CD8-positive, alpha-beta memory T cell (primary cell): ENCODE measurements at regions not wholly inside any gene's neighbourhood (a gene's known extent, or its start where the extent isn't known, plus 50 kb on each side); places are given as distances from the start of the nearest gene placed in this dataset.
"Not testable (repeated sequence)": the region's sequence is repeated elsewhere in the genome, so short reads cannot be mapped to it uniquely, and the experiment has no call there.

ENCODE experiments used
- CTCF ChIA-PET: fragments of 350-600 bp; sonication (Branson Sonifier 250); formaldehyde crosslinking; loops from one replicate; lab custom pipeline; 2021; ENCODE audit warnings: antibody characterized with exemption; lab: Charles Lee
- POLR2A ChIA-PET: fragments of 350-600 bp; sonication (Branson Sonifier 250); formaldehyde crosslinking; loops from one replicate; lab custom pipeline; 2021; ENCODE audit warnings: antibody characterized with exemption; lab: Charles Lee
- DNase-seq, 5 donors: peaks; one replicate each; pipeline versions ENCODE4 v3.0.0 to v3.0.0-alpha.2; 2020 to 2022; ENCODE audit warnings: mixed read lengths in 1 of 5
- H3K27ac ChIP-seq: one replicate; pipeline ENCODE4 v1.7.0; 2013; ENCODE audit warnings: low read depth, mild to moderate bottlenecking, low read length, moderate library complexity
- H3K27me3 ChIP-seq: 2 replicates; pipeline ENCODE4 v1.7.0; 2013; ENCODE audit warnings: low read length, mild to moderate bottlenecking; ENCODE audit not compliant: insufficient read depth, poor library complexity, severe bottlenecking
- H3K36me3 ChIP-seq: 2 replicates; pipeline ENCODE4 v1.7.0; 2013; ENCODE audit warnings: mild to moderate bottlenecking, low read length, moderate library complexity; ENCODE audit not compliant: insufficient read depth
- H3K4me1 ChIP-seq: 2 replicates; pipeline ENCODE4 v1.7.0; 2013; ENCODE audit warnings: mild to moderate bottlenecking, low read length, moderate library complexity; ENCODE audit not compliant: insufficient read depth
- H3K4me3 ChIP-seq: 2 replicates; pipeline ENCODE4 v1.7.0; 2013; ENCODE audit warnings: mild to moderate bottlenecking, low read length
- H3K9me3 ChIP-seq: 2 replicates; pipeline ENCODE4 v1.7.0; 2013; ENCODE audit warnings: mild to moderate bottlenecking, low read length
- H3K27ac Mint-ChIP-seq, 8 donors: one replicate each; pipeline ENCODE4 v1.8.0; 2020 to 2021; ENCODE audit warnings: mixed read lengths in 8 of 8, mild to moderate bottlenecking in 6 of 8, inconsistent platforms in 3 of 8, moderate library complexity in 3 of 8
- H3K27me3 Mint-ChIP-seq, 2 donors: one replicate each; pipeline ENCODE4 v1.8.0; 2020 to 2021; ENCODE audit warnings: mixed read lengths in 2 of 2, mild to moderate bottlenecking in 1 of 2, moderate library complexity in 1 of 2
- H3K36me3 Mint-ChIP-seq, 3 donors: one replicate each; pipeline ENCODE4 v1.8.0; 2020 to 2021; ENCODE audit warnings: mixed read lengths in 3 of 3, inconsistent platforms in 1 of 3, mild to moderate bottlenecking in 1 of 3
- H3K4me1 Mint-ChIP-seq, 3 donors: one replicate each; pipeline ENCODE4 v1.8.0; 2020 to 2021; ENCODE audit warnings: mixed read lengths in 3 of 3, inconsistent platforms in 1 of 3, mild to moderate bottlenecking in 1 of 3
- H3K4me3 Mint-ChIP-seq, 7 donors: one replicate each; pipeline ENCODE4 v1.8.0; 2020 to 2021; ENCODE audit warnings: mixed read lengths in 7 of 7, mild to moderate bottlenecking in 6 of 7, moderate library complexity in 4 of 7, inconsistent platforms in 2 of 7
- H3K9me3 Mint-ChIP-seq, 5 donors: one replicate each; pipeline ENCODE4 v1.8.0; 2020 to 2022; ENCODE audit warnings: mixed read lengths in 5 of 5, mild to moderate bottlenecking in 3 of 5, moderate library complexity in 2 of 5, inconsistent platforms in 1 of 5

- Mint-ChIP-seq H3K4me3 (no peak overlapping the region), H3K9me3 (peaks cover 3 to 12% (median 10%) of the 10 kb centered on the region in 5 donors), H3K4me1 (no peaks in the 10 kb centered on the region), H3K27ac (no peak overlapping the region), H3K36me3 (no peaks in the 10 kb centered on the region), H3K27me3 (no peaks in the 10 kb centered on the region)
- Histone ChIP-seq H3K4me1 (no peaks in the 10 kb centered on the region), H3K27me3 (no peaks in the 10 kb centered on the region), H3K9me3 (no peaks in the 10 kb centered on the region), H3K4me3 (no peak overlapping the region), H3K27ac (no peak overlapping the region), H3K36me3 (no peaks in the 10 kb centered on the region)
- POLR2A ChIA-PET = no interaction called here
- no peak for DNase-seq
- CTCF ChIA-PET = no interaction called here
Measured at GRCh38 chr7:124106575-124106974, 73.7 kb upstream of the TMEM229A start.

GRCh38 chr7:124101173-124101768 lies 68.4 kb upstream of the TMEM229A start:
- no peak for DNase-seq
- Mint-ChIP-seq H3K4me1 (no peaks in the 10 kb centered on the region), H3K9me3 (peaks cover 8 to 12% (median 10%) of the 10 kb centered on the region in 5 donors), H3K4me3 (no peak overlapping the region), H3K36me3 (no peaks in the 10 kb centered on the region), H3K27ac (no peak overlapping the region), H3K27me3 (no peaks in the 10 kb centered on the region)
- no peaks in the 10 kb centered on the region for H3K9me3 ChIP-seq
- no peak overlapping the region for H3K4me3 ChIP-seq
- H3K4me1 ChIP-seq = no peaks in the 10 kb centered on the region
- no peak overlapping the region for H3K27ac ChIP-seq
- POLR2A ChIA-PET = no interaction called here
- CTCF ChIA-PET = no interaction called here
- no peaks in the 10 kb centered on the region for H3K36me3 ChIP-seq
- H3K27me3 ChIP-seq = no peaks in the 10 kb centered on the region

DNA sequence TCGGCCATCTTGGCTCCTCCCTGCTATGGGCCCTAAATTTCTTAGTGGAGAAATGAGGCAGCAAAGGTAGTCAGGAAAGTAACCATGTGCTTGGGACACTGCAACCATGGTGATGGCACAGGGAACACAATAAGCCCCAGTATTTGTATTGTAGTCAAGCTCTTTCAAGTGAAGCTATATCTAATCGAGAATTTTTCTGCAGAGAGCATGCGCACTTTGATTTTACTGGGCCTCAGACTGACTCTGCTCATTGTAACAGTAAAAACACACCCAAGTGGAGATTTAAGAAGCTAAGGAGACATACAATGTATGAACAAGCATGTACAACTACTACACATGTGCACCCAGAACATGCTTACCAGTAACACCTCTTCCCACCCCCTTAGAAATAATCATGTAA lies 67.3 kb upstream of the TMEM229A start:
- Mint-ChIP-seq H3K36me3 (no peaks in the 10 kb centered on the region), H3K9me3 (peaks cover 8 to 12% (median 10%) of the 10 kb centered on the region in 5 donors), H3K4me3 (no peak overlapping the region), H3K27ac (no peak overlapping the region), H3K4me1 (no peaks in the 10 kb centered on the region), H3K27me3 (no peaks in the 10 kb centered on the region)
- Histone ChIP-seq H3K27me3 (no peaks in the 10 kb centered on the region), H3K9me3 (no peaks in the 10 kb centered on the region), H3K4me1 (no peaks in the 10 kb centered on the region), H3K4me3 (no peak overlapping the region), H3K36me3 (no peaks in the 10 kb centered on the region), H3K27ac (no peak overlapping the region)
- CTCF ChIA-PET = no interaction called here
- POLR2A ChIA-PET = no interaction called here
- DNase-seq = no peak

GRCh38 chr7:124099585-124099984 lies 66.7 kb upstream of the TMEM229A start:
- DNase-seq, H3K4me3 Mint-ChIP-seq, CTCF ChIA-PET, H3K27me3 ChIP-seq, H3K27me3 Mint-ChIP-seq, H3K36me3 ChIP-seq, H3K9me3 ChIP-seq, H3K4me1 Mint-ChIP-seq, H3K27ac ChIP-seq, POLR2A ChIA-PET, H3K36me3 Mint-ChIP-seq, H3K4me3 ChIP-seq, H3K27ac Mint-ChIP-seq, H3K4me1 ChIP-seq: not testable (repeated sequence)
- H3K9me3 Mint-ChIP-seq = peaks cover 7 to 12% (median 9%) of the 10 kb centered on the region in 5 donors

DNA sequence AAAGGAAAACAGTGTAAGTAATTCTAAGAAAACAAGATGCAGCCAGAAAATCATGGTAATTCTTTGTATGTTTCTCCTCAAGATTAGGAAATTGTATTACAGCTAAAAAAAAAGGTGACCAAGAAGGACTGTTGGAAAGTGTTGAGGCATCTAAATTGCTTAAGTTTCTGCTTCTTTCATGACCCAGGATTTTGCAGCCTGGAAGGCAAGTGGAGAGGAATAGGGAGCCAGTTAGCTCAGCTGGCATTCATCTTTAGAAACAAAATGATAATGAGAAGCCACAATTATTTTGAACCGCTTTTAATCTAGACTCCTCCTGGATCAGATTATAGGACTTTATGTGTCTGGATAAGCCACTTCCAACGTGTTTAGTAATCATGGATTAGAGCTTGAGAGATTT lies 56.8 kb upstream of the TMEM229A start:
- no peak for DNase-seq
- no peak overlapping the region for H3K27ac Mint-ChIP-seq
- Histone ChIP-seq H3K27me3 (no peaks in the 10 kb centered on the region), H3K36me3 (no peaks in the 10 kb centered on the region), H3K9me3 (no peaks in the 10 kb centered on the region), H3K27ac (no peak overlapping the region), H3K4me3 (no peak overlapping the region), H3K4me1 (no peaks in the 10 kb centered on the region)
- H3K36me3 Mint-ChIP-seq = no peaks in the 10 kb centered on the region
- H3K4me1 Mint-ChIP-seq = no peaks in the 10 kb centered on the region
- H3K27me3 Mint-ChIP-seq = no peaks in the 10 kb centered on the region
- POLR2A ChIA-PET = no interaction called here
- H3K9me3 Mint-ChIP-seq = peaks cover 0 to 3% (median 2%) of the 10 kb centered on the region in 5 donors
- no peak overlapping the region for H3K4me3 Mint-ChIP-seq
- CTCF ChIA-PET = no interaction called here

GRCh38 chr7:124088590-124088989 lies 55.7 kb upstream of the TMEM229A start:
- no peaks in the 10 kb centered on the region for H3K27me3 ChIP-seq
- POLR2A ChIA-PET = no interaction called here
- Mint-ChIP-seq H3K9me3 (peaks cover 0 to 9% (median 2%) of the 10 kb centered on the region in 5 donors), H3K27me3 (no peaks in the 10 kb centered on the region), H3K4me1 (no peaks in the 10 kb centered on the region), H3K4me3 (no peak overlapping the region), H3K27ac (no peak overlapping the region), H3K36me3 (no peaks in the 10 kb centered on the region)
- no peak for DNase-seq
- CTCF ChIA-PET = no interaction called here
- H3K36me3 ChIP-seq = no peaks in the 10 kb centered on the region
- no peaks in the 10 kb centered on the region for H3K4me1 ChIP-seq
- no peak overlapping the region for H3K27ac ChIP-seq
- H3K9me3 ChIP-seq = no peaks in the 10 kb centered on the region
- H3K4me3 ChIP-seq = no peak overlapping the region

DNA sequence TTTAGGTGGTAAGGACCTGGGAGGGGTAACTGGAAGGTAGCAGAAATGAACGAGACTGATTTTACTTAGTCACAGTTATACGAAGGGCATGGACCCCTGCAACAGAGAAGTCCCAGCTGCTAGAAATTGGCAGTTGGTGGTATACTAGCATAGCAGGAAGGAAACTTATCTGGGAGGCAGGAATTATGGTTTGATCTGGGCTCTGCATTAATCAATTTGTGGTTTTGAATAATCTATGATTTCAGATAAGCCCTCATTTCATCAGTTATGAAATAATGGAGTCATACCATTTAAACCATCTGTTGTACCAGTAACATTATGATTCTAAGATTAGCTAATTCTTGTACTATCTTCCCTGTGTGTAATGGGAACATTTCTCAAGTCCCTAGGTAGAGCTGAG lies 54.0 kb upstream of the TMEM229A start:
- no peaks in the 10 kb centered on the region for H3K9me3 ChIP-seq
- H3K4me1 Mint-ChIP-seq = no peaks in the 10 kb centered on the region
- no peaks in the 10 kb centered on the region for H3K36me3 Mint-ChIP-seq

DNA sequence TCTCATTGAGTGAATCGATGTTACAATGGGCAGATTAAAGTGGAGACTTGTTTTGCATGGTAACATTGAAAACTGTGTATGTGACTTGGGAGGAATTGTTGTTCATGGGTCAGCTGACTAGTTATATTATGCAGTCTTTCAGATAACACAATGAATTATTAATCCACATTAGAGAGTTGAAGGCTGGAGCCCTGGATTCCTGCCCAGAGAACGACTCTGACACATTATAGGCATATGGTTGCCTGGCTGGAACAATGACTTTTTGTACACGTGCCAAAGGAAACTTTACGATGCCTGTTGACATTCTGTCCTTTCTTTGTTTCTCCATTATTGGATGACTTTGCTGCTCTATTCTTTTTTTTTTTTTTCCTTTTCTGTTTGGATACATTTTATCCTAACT lies 52.3 kb upstream of the TMEM229A start:
- H3K27ac Mint-ChIP-seq = no peak overlapping the region
- DNase-seq = no peak
- Histone ChIP-seq H3K9me3 (no peaks in the 10 kb centered on the region), H3K27me3 (no peaks in the 10 kb centered on the region), H3K27ac (no peak overlapping the region), H3K4me3 (no peak overlapping the region), H3K4me1 (no peaks in the 10 kb centered on the region), H3K36me3 (no peaks in the 10 kb centered on the region)
- peaks cover 0 to 9% (median 2%) of the 10 kb centered on the region in 5 donors for H3K9me3 Mint-ChIP-seq
- no peaks in the 10 kb centered on the region for H3K27me3 Mint-ChIP-seq
- H3K4me3 Mint-ChIP-seq = no peak overlapping the region
- POLR2A ChIA-PET = no interaction called here
- no peaks in the 10 kb centered on the region for H3K4me1 Mint-ChIP-seq
- CTCF ChIA-PET = no interaction called here
- H3K36me3 Mint-ChIP-seq = no peaks in the 10 kb centered on the region

More for the DNA sequence above, 54.0 kb upstream of the TMEM229A start:
- ChIA-PET CTCF (no interaction called here), POLR2A (no interaction called here)
- no peaks in the 10 kb centered on the region for H3K27me3 Mint-ChIP-seq
- Histone ChIP-seq H3K27me3 (no peaks in the 10 kb centered on the region), H3K36me3 (no peaks in the 10 kb centered on the region), H3K4me1 (no peaks in the 10 kb centered on the region), H3K27ac (no peak overlapping the region), H3K4me3 (no peak overlapping the region)
- no peak for DNase-seq
- H3K9me3 Mint-ChIP-seq = peaks cover 0 to 9% (median 2%) of the 10 kb centered on the region in 5 donors
- H3K27ac Mint-ChIP-seq = no peak overlapping the region
- no peak overlapping the region for H3K4me3 Mint-ChIP-seq
